Ecto neural progenitor cell (in vitro differentiated cells): ENCODE measurements at regions not wholly inside any gene's neighbourhood (a gene's known extent, or its start where the extent isn't known, plus 50 kb on each side); places are given as distances from the start of the nearest gene placed in this dataset.
"Not testable (repeated sequence)": the region's sequence is repeated elsewhere in the genome, so short reads cannot be mapped to it uniquely, and the experiment has no call there.

Experiments
- DNase-seq: peaks from one replicate; pipeline ENCODE4 v3.0.0-alpha.2; 2018; ENCODE audit warnings: low spot score

GRCh38 chr22:46040471-46041465 is 63.8 kb upstream of the WNT7B start:
- DNase-seq, result no peak

DNA sequence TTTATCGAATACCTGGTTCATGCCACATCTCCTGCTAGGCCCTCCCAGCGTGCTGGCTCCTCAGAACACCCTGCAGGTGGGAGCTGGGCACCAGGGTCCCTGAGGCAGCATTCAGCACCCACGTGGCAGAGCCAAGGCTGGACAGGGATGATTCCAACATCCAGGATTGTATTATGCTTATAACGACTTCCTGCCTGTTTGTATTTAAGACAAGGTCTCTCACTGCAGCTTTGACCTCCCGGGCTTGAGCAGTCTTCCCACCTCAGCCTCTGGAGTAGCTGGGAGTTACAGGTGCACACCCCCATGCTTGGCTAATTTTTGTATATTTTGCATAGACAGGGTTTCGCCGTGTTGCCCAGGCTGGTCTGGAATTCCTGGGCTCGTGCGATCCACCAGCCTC is 64.7 kb upstream of the WNT7B start:
- DNase-seq, result no peak

DNA sequence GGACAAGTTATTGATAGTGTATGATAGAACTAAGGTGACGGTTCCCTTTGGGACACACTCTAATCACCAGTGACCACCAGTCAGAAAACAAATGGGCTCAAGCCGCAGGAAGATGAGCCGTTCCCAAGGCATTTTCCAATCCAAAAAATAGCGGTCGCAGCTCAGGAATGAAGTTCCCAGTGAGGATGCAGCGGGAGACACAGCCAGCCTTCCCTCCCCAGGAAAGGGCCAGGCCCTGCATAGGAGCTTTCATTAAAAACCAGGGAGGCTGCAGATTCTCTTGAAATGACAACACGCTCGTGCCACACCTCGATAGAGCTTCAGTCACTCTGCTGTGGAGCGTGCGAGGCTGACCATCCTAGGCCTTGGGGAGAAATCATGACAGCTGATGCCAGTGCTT is 65.8 kb upstream of the WNT7B start:
- DNase-seq, result no peak

DNA sequence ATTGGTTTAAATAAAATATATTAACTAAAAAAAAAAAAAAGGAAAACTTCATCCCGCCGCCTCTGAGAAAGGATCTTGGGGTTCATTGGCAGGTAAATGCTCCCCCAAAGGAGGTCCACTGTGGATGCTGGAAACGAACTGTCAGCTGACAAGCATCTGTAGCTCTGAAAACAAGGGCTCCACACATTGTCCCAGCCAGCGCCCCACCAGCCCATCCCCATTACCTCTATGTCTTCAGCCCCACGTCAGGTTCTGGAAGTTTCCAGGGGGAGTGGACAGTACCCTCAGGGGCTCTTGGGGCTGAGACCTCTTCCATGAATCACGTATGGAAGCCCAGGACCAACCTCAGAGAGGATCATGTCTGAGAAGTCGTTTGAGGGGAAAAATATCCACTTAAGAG is 66.4 kb upstream of the WNT7B start:
- DNase-seq, result no peak

DNA sequence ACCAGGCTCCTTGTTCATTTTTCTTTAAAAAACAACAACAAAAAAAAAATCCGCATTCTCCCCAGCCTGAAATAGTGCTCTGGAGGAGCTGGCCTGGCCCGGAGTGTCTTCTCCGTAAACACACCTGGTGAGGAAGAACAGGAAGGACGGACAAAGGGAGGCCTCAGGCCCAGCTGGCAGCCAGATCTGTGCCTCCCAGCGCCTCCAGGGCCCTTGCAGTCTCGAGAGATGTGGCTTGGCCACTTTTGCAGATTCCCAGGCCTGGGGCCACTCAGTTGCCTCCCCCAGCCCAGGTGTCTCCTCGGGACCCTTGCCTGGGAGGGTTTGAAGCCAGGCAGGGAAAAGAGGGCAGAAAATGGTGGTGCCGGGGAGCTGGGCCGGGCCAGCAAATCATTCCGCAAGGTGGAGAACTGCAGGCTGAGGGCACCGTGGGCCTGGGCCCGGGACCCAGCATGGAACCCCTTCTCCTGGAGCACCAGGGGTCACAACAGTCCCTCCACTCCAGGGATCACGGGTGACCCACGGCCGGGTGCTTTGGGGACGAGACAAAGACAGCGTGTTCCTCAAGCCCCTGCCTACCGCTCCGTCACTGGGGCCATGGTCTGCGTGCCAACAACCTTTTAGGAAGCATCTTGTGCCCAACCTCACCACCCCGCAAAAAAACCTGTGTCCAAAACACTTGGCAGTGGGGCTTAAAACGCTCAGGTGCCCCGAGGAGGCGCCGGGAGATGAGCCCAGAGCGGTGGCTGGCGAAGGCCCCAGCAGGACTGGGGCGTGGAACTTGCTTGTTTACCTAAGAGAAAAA is 67.1 kb upstream of the WNT7B start:
- DNase-seq, result no peak

DNA sequence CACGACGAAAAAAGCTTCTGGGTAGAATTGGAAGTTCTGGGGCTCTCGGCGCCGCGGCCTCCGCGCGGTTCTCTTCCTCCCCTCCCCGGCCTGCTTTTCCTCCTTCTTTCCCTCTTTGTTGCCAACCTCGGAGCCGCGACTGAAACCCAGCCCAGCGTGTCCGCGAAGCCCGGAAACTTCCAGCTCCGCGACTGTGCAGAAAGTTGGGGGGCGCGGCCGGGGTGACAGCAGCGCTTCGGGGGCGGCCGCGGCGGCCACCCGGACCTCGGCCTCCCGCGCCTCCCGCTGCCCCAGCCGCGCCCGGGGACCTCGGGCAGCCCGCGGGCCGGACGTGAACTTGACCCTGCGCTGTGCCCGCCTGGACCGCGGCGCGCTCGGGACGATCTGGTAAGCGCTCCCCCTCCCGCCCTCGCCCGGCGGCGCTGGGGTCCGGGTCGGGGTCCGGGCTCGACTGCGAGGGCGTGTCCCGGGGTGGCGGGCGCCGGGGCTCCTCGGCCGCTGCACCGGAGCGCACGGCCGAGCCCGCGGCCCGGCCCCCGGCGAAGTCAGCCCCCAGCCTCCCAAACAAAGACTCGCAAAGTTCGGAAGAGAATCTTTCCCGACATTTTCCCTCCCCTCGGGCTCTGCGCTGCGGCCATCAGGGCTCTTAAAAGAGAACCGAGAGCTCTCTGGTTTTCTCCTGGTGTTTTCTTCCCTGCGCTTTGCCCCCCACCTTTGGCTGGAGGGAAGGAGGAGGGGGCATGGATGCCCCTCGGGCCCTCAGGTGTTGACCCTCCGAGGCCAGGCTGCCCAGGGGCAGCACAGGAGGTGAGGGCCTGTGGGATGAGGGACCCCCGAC is 67.9 kb upstream of the WNT7B start:
- DNase-seq, result no peak

GRCh38 chr22:46045459-46046298 is 68.7 kb upstream of the WNT7B start:
- DNase-seq, result no peak

DNA sequence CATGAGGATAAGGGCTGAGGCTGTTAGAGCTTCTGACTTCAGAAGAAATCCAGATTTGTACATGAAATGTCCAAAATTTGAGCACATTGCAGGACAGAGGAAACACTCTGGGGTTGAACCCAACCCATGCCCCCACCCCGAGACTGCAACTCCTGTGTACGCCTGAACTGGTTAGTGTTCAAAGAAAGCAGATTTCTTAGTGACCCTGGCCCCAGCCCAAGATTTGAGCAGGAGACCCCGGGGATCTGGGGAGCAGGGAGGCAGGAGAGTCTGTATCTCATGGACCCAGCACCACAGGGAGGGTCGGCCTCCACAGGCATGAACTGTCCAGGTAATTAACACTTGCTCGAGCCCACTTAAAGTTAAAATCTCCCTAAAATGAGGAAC is 69.3 kb upstream of the WNT7B start:
- no peak for DNase-seq

DNA sequence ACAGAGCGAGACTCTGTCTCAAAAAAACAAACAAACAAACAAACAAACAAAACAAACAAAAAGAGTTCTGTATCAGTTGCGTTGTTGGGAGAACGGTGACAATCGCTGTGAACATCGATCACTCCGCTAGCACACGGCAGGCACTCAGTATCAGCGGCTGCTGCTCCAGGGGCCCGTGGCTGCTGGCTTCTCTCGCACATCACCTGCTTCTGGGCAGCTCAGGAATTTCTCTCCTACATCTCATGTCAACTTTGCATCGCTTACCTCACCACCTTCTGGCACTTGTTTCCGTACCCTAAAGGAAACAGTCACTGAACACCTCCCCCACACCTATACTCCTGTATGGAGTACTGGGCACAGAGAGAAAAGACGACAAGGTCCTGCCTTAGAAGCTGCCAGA is 70.3 kb upstream of the WNT7B start:
- DNase-seq, result no peak

DNA sequence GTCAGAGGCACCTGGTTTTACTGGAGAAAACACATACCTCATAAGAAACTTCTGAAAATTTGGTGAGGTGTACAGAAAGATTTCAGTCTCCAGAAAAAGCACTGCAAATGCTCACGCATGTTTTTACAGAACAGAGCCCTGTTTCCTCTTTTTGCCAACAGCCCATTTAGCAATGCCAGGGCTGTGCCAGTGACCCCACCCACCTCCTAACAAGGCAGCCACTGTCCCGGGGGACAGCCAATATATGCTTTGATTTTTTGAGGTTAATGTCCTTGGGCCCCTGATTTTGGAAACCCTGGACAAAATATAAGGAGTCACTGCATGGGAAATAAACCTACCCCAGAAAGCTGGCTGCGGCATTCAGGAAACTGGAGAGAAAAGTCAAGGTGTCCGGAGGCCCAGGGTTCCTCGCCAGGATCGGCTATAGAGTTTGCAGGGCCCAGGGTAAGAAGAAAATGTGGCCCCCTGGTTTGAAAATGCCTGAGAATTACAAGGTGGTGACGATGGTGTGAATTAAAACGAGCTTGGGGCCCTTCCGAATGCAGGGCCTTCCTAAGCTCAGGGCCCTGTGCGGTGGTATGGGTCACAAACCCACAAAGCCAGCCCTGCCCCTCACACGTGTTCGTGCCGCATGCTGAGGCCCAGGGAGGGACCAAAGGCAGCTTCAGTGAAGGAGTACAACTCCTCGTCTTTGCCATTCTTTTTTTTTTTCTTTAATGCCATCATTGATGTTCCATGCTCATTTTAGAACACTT is 71.1 kb upstream of the WNT7B start:
- no peak for DNase-seq

- DNase-seq, result not testable (repeated sequence)
Measured at GRCh38 chr22:46048661-46049060, 71.7 kb upstream of the WNT7B start.

DNA sequence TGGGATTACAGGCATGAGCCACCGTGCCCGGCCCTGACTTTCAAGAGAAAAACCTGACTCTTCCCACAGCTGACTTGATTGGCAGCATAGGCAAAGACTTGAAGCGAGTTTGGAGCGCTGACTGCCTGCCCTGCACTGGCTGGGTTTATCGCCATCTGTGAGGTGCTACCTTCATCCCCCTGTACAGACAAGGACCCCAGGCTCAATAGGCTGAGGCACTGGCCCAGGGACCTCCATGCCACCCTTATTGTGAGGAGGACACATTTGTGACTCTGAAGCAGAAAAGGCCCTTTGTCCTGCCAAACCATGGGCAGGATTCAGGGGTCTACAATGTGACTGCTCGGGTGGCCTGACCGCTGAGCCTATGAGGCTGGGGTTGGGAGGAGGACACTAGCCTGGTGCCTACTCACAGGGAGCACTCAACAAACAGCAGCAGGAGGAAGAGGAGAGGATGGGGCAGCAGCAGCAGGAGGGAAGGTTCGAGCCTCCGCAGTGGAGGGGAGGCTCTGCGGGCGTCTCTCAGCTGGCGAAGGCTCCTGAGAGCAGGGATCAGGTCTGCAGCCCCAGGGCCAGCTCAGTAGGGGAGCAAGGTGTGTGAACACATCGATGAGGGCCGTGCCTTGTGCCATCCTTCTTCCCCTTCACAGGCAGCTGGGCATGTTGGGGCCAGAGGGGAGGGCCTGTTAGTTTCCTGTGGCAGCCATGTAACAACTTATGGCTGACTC is 72.9 kb upstream of the WNT7B start:
- DNase-seq, result no peak

DNA sequence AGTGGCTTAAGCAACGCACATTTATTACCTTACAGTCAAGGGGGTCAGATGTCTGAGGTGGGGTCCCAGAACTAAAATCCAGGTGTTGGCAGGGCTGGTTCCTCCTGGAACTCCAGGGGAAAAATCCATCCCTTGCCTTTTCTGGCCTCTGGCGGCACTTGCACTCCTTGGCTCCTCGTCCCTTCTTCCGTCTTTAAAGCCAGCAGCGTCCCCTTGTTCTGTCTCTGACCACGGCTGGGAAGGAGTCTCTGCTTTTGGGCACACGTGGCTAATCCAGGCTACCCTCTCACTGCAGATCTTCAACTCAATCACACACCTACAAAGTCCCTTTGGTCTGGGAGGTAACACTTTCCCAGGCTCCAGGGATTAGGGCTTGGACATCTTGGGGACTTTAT is 73.5 kb upstream of the WNT7B start:
- no peak for DNase-seq

DNA sequence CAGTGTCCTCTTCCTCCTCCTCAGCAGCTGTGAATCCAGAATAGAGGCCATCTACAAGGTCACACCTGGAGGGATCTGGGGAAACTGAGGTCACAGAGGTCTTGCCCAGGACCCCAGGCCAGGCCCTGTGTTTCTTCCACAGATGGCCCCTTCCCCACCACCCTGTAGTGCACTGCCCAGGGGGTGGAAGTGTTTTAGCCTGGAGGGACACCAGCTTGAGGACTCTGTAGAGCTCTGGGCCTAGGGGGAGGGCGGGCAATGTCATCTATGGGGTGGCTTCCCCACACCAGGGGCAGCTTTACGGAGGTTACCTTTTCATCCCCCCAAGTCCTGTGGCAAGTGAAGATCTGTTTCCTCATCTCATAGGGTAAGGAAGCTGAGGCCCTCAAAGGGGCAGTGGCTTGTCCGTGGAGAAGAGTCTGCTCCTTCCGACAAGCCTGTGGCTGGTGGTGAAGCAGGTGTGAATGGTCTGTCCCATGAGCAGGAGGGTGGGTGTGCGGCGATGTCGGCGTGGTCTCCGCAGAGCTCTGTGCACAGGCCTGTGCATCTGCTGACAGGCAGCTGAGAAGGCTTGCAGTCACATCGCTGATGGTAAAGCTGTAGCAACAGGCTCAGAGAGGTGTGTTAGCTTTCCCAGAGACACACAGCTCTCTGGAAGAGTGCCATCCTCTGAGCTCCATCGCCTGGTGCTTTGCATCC is 74.1 kb upstream of the WNT7B start:
- no peak for DNase-seq

DNA sequence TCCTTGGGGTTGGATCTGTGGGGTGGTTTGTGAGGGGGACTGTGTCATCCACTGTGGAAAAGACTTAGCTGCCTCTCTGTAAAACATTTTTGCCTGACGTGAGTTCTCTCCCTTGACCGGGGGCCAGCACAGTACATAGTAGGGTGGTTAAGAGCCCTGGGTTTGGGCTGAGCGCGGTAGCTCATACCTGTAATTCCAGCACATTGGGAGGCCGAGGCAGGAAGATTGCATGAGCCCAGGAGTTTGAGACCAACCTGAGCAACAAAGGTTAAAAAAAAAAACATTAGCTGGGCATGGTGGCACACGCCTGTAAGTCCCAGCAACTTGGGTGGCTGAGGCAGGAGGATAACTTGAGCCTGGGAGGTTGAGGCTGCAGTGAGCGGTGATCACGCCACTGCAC is 74.7 kb upstream of the WNT7B start:
- no peak for DNase-seq

- DNase-seq, result no peak
Measured at GRCh38 chr22:46052331-46052771, 75.4 kb upstream of the WNT7B start.

GRCh38 chr22:46052801-46053562 is 76.0 kb upstream of the WNT7B start:
- DNase-seq, result no peak

DNA sequence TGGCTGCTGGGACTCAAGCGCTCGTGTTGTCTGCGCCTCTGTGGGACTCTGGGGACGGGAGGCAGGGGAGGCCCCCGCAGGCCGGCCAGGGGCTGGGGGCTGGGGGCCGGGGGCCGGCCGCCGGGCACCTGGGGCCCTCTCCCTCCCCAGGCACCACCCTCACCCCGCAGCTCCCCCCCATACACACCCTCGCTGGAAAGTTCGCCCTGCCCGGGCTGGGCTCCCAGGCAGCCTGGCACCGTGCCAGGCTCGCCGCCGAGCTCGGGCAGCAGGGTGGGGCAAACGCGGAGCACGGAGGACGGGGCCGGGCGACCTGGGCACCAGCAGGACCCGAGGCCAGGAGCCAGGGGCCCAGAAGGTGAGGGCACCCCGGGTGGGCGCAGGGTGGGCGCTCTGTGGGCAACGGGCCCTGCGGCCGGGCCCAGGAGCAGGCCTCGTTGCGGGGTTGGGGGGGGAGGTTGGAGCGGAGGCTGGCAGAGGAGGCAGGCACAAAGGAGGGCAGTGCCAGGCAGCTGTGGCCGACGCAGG is 76.7 kb upstream of the WNT7B start:
- no peak for DNase-seq
